Naive thymus-derived CD4-positive, alpha-beta T cell (primary cell): ENCODE measurements at regions not wholly inside any gene's neighbourhood (a gene's known extent, or its start where the extent isn't known, plus 50 kb on each side); places are given as distances from the start of the nearest gene placed in this dataset.

Source experiments
- ATAC-seq: fragments of 150-1000 bp; cut with Tn5 transposase; 2 replicates; pipeline ENCODE4 v1.10.0; 2021; ENCODE audit warnings: mild to moderate bottlenecking, moderate library complexity
- CTCF ChIA-PET: fragments of 350-600 bp; sonication (Branson Sonifier 250); formaldehyde crosslinking; loops from one replicate; lab custom pipeline; 2021; ENCODE audit warnings: antibody characterized with exemption; lab: Charles Lee
- POLR2A ChIA-PET: fragments of 350-600 bp; sonication (Branson Sonifier 250); formaldehyde crosslinking; loops from one replicate; lab custom pipeline; 2021; ENCODE audit warnings: antibody characterized with exemption, inconsistent platforms; lab: Charles Lee
- DNase-seq, 9 donors: peaks; one replicate each; pipeline versions ENCODE4 v3.0.0 to v3.0.0-alpha.2; 2020 to 2022; ENCODE audit warnings: mixed read lengths in 1 of 9
- H3K27ac ChIP-seq: one replicate; pipeline ENCODE4 v1.7.0; 2013; ENCODE audit warnings: mild to moderate bottlenecking, low read depth, low read length, moderate library complexity
- H3K27me3 ChIP-seq, 2 donors: one replicate each; pipeline ENCODE4 v1.7.0; 2013; ENCODE audit warnings: low read length in 2 of 2, mild to moderate bottlenecking in 2 of 2, moderate library complexity in 2 of 2; ENCODE audit not compliant: control insufficient read depth in 2 of 2, insufficient read depth in 2 of 2
- H3K36me3 ChIP-seq, 3 experiments: 1 replicate in 2 of 3; 2 replicates in 1 of 3; pipeline ENCODE4 v1.7.0; 2013; ENCODE audit warnings: low read length in 3 of 3, mild to moderate bottlenecking in 3 of 3, moderate library complexity in 1 of 3; ENCODE audit not compliant: insufficient read depth in 3 of 3, control insufficient read depth in 2 of 3
- H3K4me1 ChIP-seq, 2 donors: one replicate each; pipeline ENCODE4 v1.7.0; 2013; ENCODE audit warnings: low read length in 2 of 2, mild to moderate bottlenecking in 2 of 2, moderate library complexity in 1 of 2; ENCODE audit not compliant: control insufficient read depth in 2 of 2, insufficient read depth in 2 of 2
- H3K4me3 ChIP-seq: 2 replicates; pipeline ENCODE4 v1.7.0; 2013; ENCODE audit warnings: mild to moderate bottlenecking, low read length
- H3K9me3 ChIP-seq, 3 experiments: 1 replicate in 2 of 3; 2 replicates in 1 of 3; pipeline ENCODE4 v1.7.0; 2013; ENCODE audit warnings: low read length in 3 of 3; ENCODE audit not compliant: control insufficient read depth in 2 of 3
- H3K27ac Mint-ChIP-seq, 9 donors: one replicate each; pipeline ENCODE4 v1.8.0; 2020 to 2022; ENCODE audit warnings: mixed read lengths in 9 of 9, mild to moderate bottlenecking in 8 of 9, moderate library complexity in 5 of 9, inconsistent platforms in 2 of 9
- H3K27me3 Mint-ChIP-seq, 5 donors: one replicate each; pipeline ENCODE4 v1.8.0; 2021 to 2022; ENCODE audit warnings: mixed read lengths in 5 of 5, mild to moderate bottlenecking in 1 of 5
- H3K36me3 Mint-ChIP-seq, 5 donors: one replicate each; pipeline ENCODE4 v1.8.0; 2020 to 2022; ENCODE audit warnings: mixed read lengths in 5 of 5, mild to moderate bottlenecking in 3 of 5, inconsistent platforms in 1 of 5
- H3K4me1 Mint-ChIP-seq, 7 donors: one replicate each; pipeline ENCODE4 v1.8.0; 2020 to 2022; ENCODE audit warnings: mixed read lengths in 7 of 7, mild to moderate bottlenecking in 3 of 7, inconsistent platforms in 1 of 7
- H3K4me3 Mint-ChIP-seq, 10 donors: one replicate each; pipeline ENCODE4 v1.8.0; 2020 to 2022; ENCODE audit warnings: mild to moderate bottlenecking in 10 of 10, mixed read lengths in 10 of 10, moderate library complexity in 6 of 10, inconsistent platforms in 2 of 10
- H3K9me3 Mint-ChIP-seq, 11 donors: one replicate each; pipeline ENCODE4 v1.8.0; 2020 to 2022; ENCODE audit warnings: mixed read lengths in 11 of 11, mild to moderate bottlenecking in 4 of 11, inconsistent platforms in 1 of 11, moderate library complexity in 1 of 11
- intact Hi-C, 2 donors: fragments of 100-400 bp; cut with micrococcal nuclease; formaldehyde crosslinking; loops; one replicate each; pipeline ENCODE4 v1.15.1; 2023

DNA sequence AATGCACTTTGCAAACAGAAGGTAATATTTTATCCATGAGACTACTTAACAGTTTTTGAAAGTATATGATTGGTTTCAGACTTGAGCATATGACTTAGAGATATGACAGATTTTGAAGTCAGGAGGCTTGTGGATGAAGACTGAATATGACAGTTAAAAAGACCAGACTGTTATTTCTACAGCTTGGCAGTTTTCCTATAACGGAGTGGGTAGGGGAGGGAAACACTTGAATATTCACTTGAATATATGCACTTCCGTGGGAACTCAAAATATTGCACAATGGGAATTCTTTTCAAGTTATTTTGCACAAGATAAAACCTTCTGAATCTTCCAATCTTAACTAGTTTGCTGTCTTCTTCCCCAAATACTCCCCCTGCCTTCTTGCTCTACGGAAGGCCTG is 64.6 kb upstream of the ACKR3 start:
- DNase-seq (no peak), ATAC-seq (no peak)
- no peaks in the 10 kb centered on the region for H3K27me3 ChIP-seq
- Mint-ChIP-seq H3K36me3 (no peaks in the 10 kb centered on the region), H3K4me3 (no peak overlapping the region), H3K4me1 (peaks cover 0 to 14% (median 5%) of the 10 kb centered on the region in 7 donors), H3K27me3 (peaks cover 14 to 53% (median 36%) of the 10 kb centered on the region in 5 donors), H3K9me3 (peaks cover 0 to 3% (median 0%) of the 10 kb centered on the region in 11 donors), H3K27ac (no peak overlapping the region)
- H3K9me3 ChIP-seq = no peaks in the 10 kb centered on the region
- intact Hi-C loops = no loop called here
- no peaks in the 10 kb centered on the region for H3K36me3 ChIP-seq
- H3K27ac ChIP-seq = no peak overlapping the region
- H3K4me3 ChIP-seq = no peak overlapping the region
- no peaks in the 10 kb centered on the region for H3K4me1 ChIP-seq
- ChIA-PET CTCF (no interaction called here), POLR2A (no interaction called here)

DNA sequence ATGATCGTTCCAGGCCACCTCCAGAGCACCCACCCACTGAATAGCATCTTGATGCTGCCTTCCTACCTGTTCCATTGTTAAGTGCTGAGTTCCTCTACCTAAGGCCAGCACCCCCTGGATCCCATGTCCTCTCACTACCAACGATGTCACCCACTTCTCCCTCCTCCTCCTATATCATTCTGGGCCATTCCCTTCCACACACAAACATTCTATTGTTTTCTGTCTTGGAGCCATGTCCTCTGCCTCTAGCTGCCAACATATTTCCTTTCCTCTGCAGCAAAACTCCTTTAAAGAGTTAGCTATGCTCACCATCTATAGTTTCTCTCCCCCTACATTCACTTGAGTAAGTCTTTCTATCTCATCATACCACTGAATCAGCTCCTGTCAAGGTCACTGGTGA is 64.0 kb upstream of the ACKR3 start:
- Histone ChIP-seq H3K27me3 (no peaks in the 10 kb centered on the region), H3K9me3 (no peaks in the 10 kb centered on the region), H3K4me3 (no peak overlapping the region), H3K36me3 (no peaks in the 10 kb centered on the region), H3K4me1 (no peaks in the 10 kb centered on the region), H3K27ac (no peak overlapping the region)
- no peak overlapping the region for H3K27ac Mint-ChIP-seq
- no peak for DNase-seq
- H3K27me3 Mint-ChIP-seq = peaks cover 8 to 57% (median 32%) of the 10 kb centered on the region in 5 donors
- POLR2A ChIA-PET = no interaction called here
- intact Hi-C loops = no loop called here
- H3K36me3 Mint-ChIP-seq = no peaks in the 10 kb centered on the region
- no peak for ATAC-seq
- H3K9me3 Mint-ChIP-seq = peaks cover 0 to 3% (median 0%) of the 10 kb centered on the region in 11 donors
- CTCF ChIA-PET = interaction anchor here (0.6 to 1.7 kb wide), 2 partner anchors 20 to 64 kb away, joined by 4 to 7 read pairs; partner anchors contain the start of gene ACKR3
- no peak overlapping the region for H3K4me3 Mint-ChIP-seq
- peaks cover 0 to 14% (median 5%) of the 10 kb centered on the region in 7 donors for H3K4me1 Mint-ChIP-seq

DNA sequence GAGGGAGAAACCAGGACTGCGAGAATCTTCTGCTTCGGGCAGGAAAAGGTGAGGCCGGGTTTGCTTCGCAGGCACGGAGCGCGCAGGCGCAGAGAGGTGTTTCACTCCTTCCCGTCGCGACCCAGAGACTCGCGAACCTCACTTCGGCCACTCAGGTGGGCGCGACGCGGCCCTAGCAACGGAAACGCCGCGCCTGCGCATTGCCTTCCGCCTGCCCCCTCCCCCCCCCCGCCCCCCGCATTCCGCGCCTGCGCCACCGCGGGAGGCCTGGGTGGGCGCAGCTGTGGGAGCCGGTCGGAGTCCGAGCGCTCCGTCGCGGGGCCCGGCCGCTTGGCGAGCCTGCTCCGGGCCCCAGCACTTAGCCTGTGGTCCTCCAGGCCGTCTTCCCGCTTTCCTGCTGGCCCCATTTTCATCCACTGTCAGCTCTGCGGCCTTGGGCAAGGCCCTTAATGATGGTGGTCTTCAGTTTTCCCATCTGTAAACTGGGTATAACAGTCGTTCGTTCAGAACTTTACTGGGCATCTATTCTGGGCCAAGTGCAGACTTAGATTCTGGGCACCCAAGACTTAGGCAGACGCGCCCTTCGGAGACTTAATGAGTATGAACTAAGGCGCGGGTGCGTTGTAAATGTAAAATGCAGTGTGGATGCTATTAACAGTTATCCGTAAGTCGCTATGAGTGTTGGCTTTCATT is 62.1 kb upstream of the ACKR3 start:
- no peaks in the 10 kb centered on the region for H3K36me3 ChIP-seq
- Mint-ChIP-seq H3K9me3 (peaks cover 0 to 3% (median 0%) of the 10 kb centered on the region in 11 donors), H3K4me3 (peak overlapping the region; percentile 61 to 86 (median 75)), H3K27ac (peak overlapping the region in 2 of 9 donors; percentile 23 to 43), H3K4me1 (peaks cover 0 to 14% (median 5%) of the 10 kb centered on the region in 7 donors), H3K27me3 (peaks cover 7 to 60% (median 32%) of the 10 kb centered on the region in 5 donors), H3K36me3 (no peaks in the 10 kb centered on the region)
- DNase-seq (peak; percentile 31 to 70 (median 49)), ATAC-seq (peak; percentile 62)
- intact Hi-C loops = no loop called here
- peak overlapping the region; percentile 43 for H3K4me3 ChIP-seq
- POLR2A ChIA-PET = interaction anchor here (1.6 to 1.8 kb wide), 2 partner anchors 29 to 62 kb away, joined by 5 read pairs; partner anchors contain the start of gene ACKR3
- no peaks in the 10 kb centered on the region for H3K27me3 ChIP-seq
- CTCF ChIA-PET = interaction anchor here (1.7 kb wide), 1 partner anchor 62 kb away, joined by 7 read pairs; the partner anchor contains the start of gene ACKR3
- no peaks in the 10 kb centered on the region for H3K9me3 ChIP-seq
- H3K27ac ChIP-seq = no peak overlapping the region
- no peaks in the 10 kb centered on the region for H3K4me1 ChIP-seq

GRCh38 chr2:236508466-236508865 is 61.2 kb upstream of the ACKR3 start:
- Histone ChIP-seq H3K4me3 (no peak overlapping the region), H3K4me1 (peaks cover 4% of the 10 kb centered on the region in 2 donors), H3K27ac (no peak overlapping the region), H3K36me3 (no peaks in the 10 kb centered on the region), H3K9me3 (no peaks in the 10 kb centered on the region), H3K27me3 (no peaks in the 10 kb centered on the region)
- ATAC-seq (no peak), DNase-seq (no peak)
- Mint-ChIP-seq H3K4me3 (peak overlapping the region in 6 of 10 donors; percentile 56 to 81 (median 67)), H3K27me3 (peaks cover 7 to 60% (median 32%) of the 10 kb centered on the region in 5 donors), H3K36me3 (no peaks in the 10 kb centered on the region), H3K4me1 (peaks cover 0 to 14% (median 5%) of the 10 kb centered on the region in 7 donors), H3K27ac (peak overlapping the region in 1 of 9 donors; percentile 53), H3K9me3 (peaks cover 0 to 3% (median 0%) of the 10 kb centered on the region in 11 donors)
- intact Hi-C loops = no loop called here
- ChIA-PET CTCF (interaction anchor here (2.4 kb wide), 1 partner anchor 62 kb away, joined by 8 read pairs; the partner anchor contains the start of gene ACKR3), POLR2A (interaction anchor here (1.6 to 1.8 kb wide), 2 partner anchors 28 to 61 kb away, joined by 5 read pairs; partner anchors contain the start of gene ACKR3)

DNA sequence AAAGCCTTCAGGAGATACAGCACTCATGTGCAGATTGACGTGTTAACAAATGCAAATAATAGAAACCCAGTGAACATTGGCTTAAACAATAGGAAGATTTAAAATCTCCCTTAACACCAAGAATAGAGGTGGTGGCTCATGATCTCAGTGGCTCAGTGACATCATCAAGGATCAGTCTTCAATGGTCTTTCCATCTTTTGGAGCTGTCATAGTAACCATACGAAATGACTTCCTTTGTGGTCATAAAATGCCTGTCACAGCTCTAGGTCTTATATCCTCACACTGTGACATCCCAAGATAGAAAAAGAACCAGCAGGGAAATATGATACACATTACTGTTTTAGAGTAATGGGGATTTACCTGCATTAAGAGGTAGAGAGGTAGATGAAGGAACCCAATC is 59.6 kb upstream of the ACKR3 start:
- CTCF ChIA-PET = interaction anchor here (0.5 to 6.0 kb wide), 4 partner anchors 26 to 60 kb away, joined by 3 to 51 read pairs (median 6); partner anchors contain the start of gene ACKR3

DNA sequence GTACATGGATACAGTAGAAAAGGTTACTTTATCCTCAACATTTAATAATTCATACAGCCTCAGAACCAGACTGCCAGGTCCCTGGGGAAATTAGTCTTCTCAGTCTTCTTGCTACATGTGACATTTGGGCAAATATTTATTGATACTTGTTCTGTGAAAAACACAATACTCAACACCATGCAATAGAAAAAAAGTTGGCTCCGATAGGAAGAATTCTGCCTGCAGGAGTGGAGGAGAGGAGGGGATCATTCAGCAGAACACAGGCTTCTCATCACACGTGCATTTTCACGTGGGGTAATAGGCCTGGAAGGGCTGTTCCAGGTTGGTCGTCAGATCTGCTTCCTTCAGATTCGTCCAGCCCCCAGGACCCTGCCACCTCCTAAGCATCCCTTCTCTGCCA is 58.4 kb upstream of the ACKR3 start:
- Histone ChIP-seq H3K4me1 (peaks cover 4% of the 10 kb centered on the region in 2 donors), H3K27me3 (no peaks in the 10 kb centered on the region), H3K4me3 (no peak overlapping the region), H3K36me3 (no peaks in the 10 kb centered on the region), H3K9me3 (no peaks in the 10 kb centered on the region), H3K27ac (no peak overlapping the region)
- ATAC-seq (no peak), DNase-seq (no peak)
- Mint-ChIP-seq H3K9me3 (no peaks in the 10 kb centered on the region), H3K36me3 (no peaks in the 10 kb centered on the region), H3K4me3 (no peak overlapping the region), H3K27me3 (peaks cover 0 to 43% (median 10%) of the 10 kb centered on the region in 5 donors), H3K4me1 (peaks cover 0 to 14% (median 5%) of the 10 kb centered on the region in 7 donors), H3K27ac (no peak overlapping the region)
- POLR2A ChIA-PET = interaction anchor here (2.9 kb wide), 1 partner anchor 58 kb away, joined by 19 read pairs; the partner anchor contains the start of gene ACKR3
- intact Hi-C loops = loop anchor here in 1 of 2 donors (5.0 kb wide), 1 partner anchor 561 kb away; no protein-coding TSS in a partner anchor
- CTCF ChIA-PET = interaction anchor here (5.0 to 6.0 kb wide), 2 partner anchors 24 to 59 kb away, joined by 51 to 156 read pairs; partner anchors contain the start of gene ACKR3

More for the DNA sequence above, 59.6 kb upstream of the ACKR3 start:
- Histone ChIP-seq H3K9me3 (no peaks in the 10 kb centered on the region), H3K27me3 (no peaks in the 10 kb centered on the region), H3K4me3 (no peak overlapping the region), H3K4me1 (peaks cover 4% of the 10 kb centered on the region in 2 donors), H3K36me3 (no peaks in the 10 kb centered on the region), H3K27ac (no peak overlapping the region)
- no peak for DNase-seq
- Mint-ChIP-seq H3K36me3 (no peaks in the 10 kb centered on the region), H3K27ac (no peak overlapping the region), H3K9me3 (peaks cover 0 to 3% (median 0%) of the 10 kb centered on the region in 11 donors), H3K4me1 (peaks cover 0 to 14% (median 5%) of the 10 kb centered on the region in 7 donors), H3K4me3 (no peak overlapping the region), H3K27me3 (peaks cover 5 to 52% (median 20%) of the 10 kb centered on the region in 5 donors)
- intact Hi-C loops = loop anchor here in 1 of 2 donors (5.0 kb wide), 1 partner anchor 562 kb away; no protein-coding TSS in a partner anchor
- ATAC-seq = no peak
- POLR2A ChIA-PET = interaction anchor here (0.8 kb wide), 1 partner anchor 162 kb away, joined by 3 read pairs; no protein-coding TSS in a partner anchor
